HCT116 (cell line): ENCODE measurements at regions not wholly inside any gene's neighbourhood (a gene's known extent, or its start where the extent isn't known, plus 50 kb on each side); places are given as distances from the start of the nearest gene placed in this dataset.

ENCODE experiments used
- ATAC-seq: fragments of 200-7000 bp; cut with Tn5 transposase; 2 replicates; pipeline ENCODE4 v1.9.1; 2020; ENCODE audit warnings: mild to moderate bottlenecking, moderate library complexity
- BruUV-seq: library from RNA; stranded (reverse); fragments of 400-500 nt; replicated peaks from 2 replicates; lab custom pipeline; 2021; lab: Mats Ljungman, UMichigan
- CTCF ChIA-PET: fragments of 300-600 bp; sonication (Branson Sonifier 250); formaldehyde crosslinking; loops from one replicate; lab custom pipeline; 2021; ENCODE audit warnings: antibody characterized with exemption; lab: Charles Lee
- POLR2A ChIA-PET: fragments of 300-600, 350-600 bp; sonication (Branson Sonifier 250); formaldehyde crosslinking; loops from one replicate; lab custom pipeline; 2021; ENCODE audit warnings: antibody characterized with exemption; lab: Charles Lee
- RAD21 ChIA-PET, 2 experiments: fragments of 300-600 bp; sonication (Branson Sonifier 250); formaldehyde crosslinking; loops; one replicate each; lab custom pipeline; 2023; ENCODE audit warnings: low total read pairs in 2 of 2; ENCODE audit not compliant: uncharacterized antibody in 2 of 2, unreplicated experiment in 2 of 2, low non-redundant PET in 1 of 2; lab: Charles Lee
- DNase-seq: peaks from one replicate; pipeline ENCODE4 v3.0.0-alpha.2; 2010; ENCODE audit warnings: low read depth, low spot score
- H2AFZ ChIP-seq: fragments of 200-600 bp; shearing (Covaris generic), sonication (generic); 2 replicates; pipeline ENCODE4 v1.6.1; 2017; ENCODE audit warnings: low read depth, mixed run types, mixed read lengths, antibody characterized with exemption, low read length; ENCODE audit not compliant: poor library complexity, severe bottlenecking
- H3K27ac ChIP-seq: 2 replicates; pipeline ENCODE4 v1.5.1; 2012; ENCODE audit warnings: low read depth, low read length
- H3K27me3 ChIP-seq: fragments of 200-600 bp; sonication (generic); 2 replicates; pipeline ENCODE4 v1.6.1; 2016; ENCODE audit warnings: mixed run types, low read length, mixed read lengths; ENCODE audit not compliant: insufficient read depth
- H3K36me3 ChIP-seq, 2 experiments: fragments of 200-500 bp in 1 of 2; fragments of 200-600 bp in 1 of 2; sonication (Bioruptor generic) in 1 of 2; sonication (generic) in 1 of 2; 2 replicates each; pipeline versions ENCODE4 v1.5.1 to v1.6.1; 2014 to 2016; ENCODE audit warnings: low read length in 2 of 2, inconsistent platforms in 1 of 2, mixed read lengths in 1 of 2, mixed run types in 1 of 2; ENCODE audit not compliant: insufficient read depth in 2 of 2, control insufficient read depth in 1 of 2
- H3K4me1 ChIP-seq, 2 experiments: fragments of 200-600 bp in 1 of 2; sonication (generic) in 1 of 2; 2 replicates each; pipeline versions ENCODE4 v1.5.1 to v1.6.1; 2012 to 2017; ENCODE audit warnings: low read length in 2 of 2, inconsistent platforms in 1 of 2, mild to moderate bottlenecking in 1 of 2, mixed read lengths in 1 of 2, mixed run types in 1 of 2, moderate library complexity in 1 of 2; ENCODE audit not compliant: insufficient read depth in 2 of 2, control insufficient read depth in 1 of 2
- H3K4me2 ChIP-seq: fragments of 200-600 bp; sonication (generic); 2 replicates; pipeline ENCODE4 v1.6.1; 2017; ENCODE audit warnings: mixed run types, low read length, mixed read lengths
- H3K4me3 ChIP-seq, 2 experiments: fragments of 200-600 bp in 1 of 2; sonication (generic) in 1 of 2; replicated peaks in 1 of 2; 2 replicates each; pipeline ENCODE4 v1.5.1; 2011 to 2016; ENCODE audit warnings: low read length in 2 of 2, control low read depth in 1 of 2, low read depth in 1 of 2, mild to moderate bottlenecking in 1 of 2, mixed read lengths in 1 of 2, mixed run types in 1 of 2
- H3K79me2 ChIP-seq: fragments of 200-600 bp; sonication (generic); 2 replicates; pipeline ENCODE4 v1.6.1; 2017; ENCODE audit warnings: mild to moderate bottlenecking, mixed run types, low read length, moderate library complexity, mixed read lengths; ENCODE audit not compliant: insufficient read depth
- H3K9ac ChIP-seq: fragments of 200-600 bp; sonication (generic); 2 replicates; pipeline ENCODE4 v1.6.1; 2016; ENCODE audit warnings: low read length, mixed read lengths
- H3K9me2 ChIP-seq: fragments of 200-600 bp; sonication (generic), shearing (Covaris generic); 2 replicates; pipeline ENCODE4 v1.6.1; 2017; ENCODE audit warnings: mixed run types, mild to moderate bottlenecking, moderate library complexity; ENCODE audit not compliant: insufficient read depth
- H3K9me3 ChIP-seq, 2 experiments: fragments of 200-500 bp in 1 of 2; fragments of 200-600 bp in 1 of 2; sonication (Bioruptor generic) in 1 of 2; sonication (generic) in 1 of 2; 2 replicates each; pipeline ENCODE4 v1.6.1; 2014 to 2017; ENCODE audit warnings: low read length in 2 of 2, mixed read lengths in 2 of 2, inconsistent platforms in 1 of 2, low read depth in 1 of 2, mild to moderate bottlenecking in 1 of 2, mixed run types in 1 of 2, moderate library complexity in 1 of 2; ENCODE audit not compliant: control insufficient read depth in 1 of 2, insufficient read depth in 1 of 2
- H4K20me1 ChIP-seq: fragments of 200-600 bp; sonication (generic), shearing (Covaris generic); 2 replicates; pipeline ENCODE4 v1.6.1; 2017; ENCODE audit warnings: mixed run types, mild to moderate bottlenecking, moderate library complexity; ENCODE audit not compliant: insufficient read depth
- CBX3 ChIP-seq: IDR thresholded peaks from 2 replicates; pipeline ENCODE4 v1.6.1; 2012; ENCODE audit warnings: low read depth
- CEBPB ChIP-seq: IDR thresholded peaks from 2 replicates; pipeline ENCODE4 v1.6.1; 2012; ENCODE audit warnings: low read depth
- ELF1 ChIP-seq: IDR thresholded peaks from 2 replicates; pipeline ENCODE4 v1.6.1; 2012; ENCODE audit warnings: low read depth, borderline replicate concordance
- EZH2 ChIP-seq: fragments of 200-600 bp; sonication (generic); IDR thresholded peaks from 2 replicates; pipeline ENCODE4 v1.6.1; 2017; ENCODE audit warnings: antibody characterized with exemption, mixed run types
- EZH2phosphoT487 ChIP-seq: fragments of 200-600 bp; IDR thresholded peaks from 2 replicates; pipeline ENCODE4 v1.6.1; 2018; ENCODE audit warnings: antibody characterized with exemption, borderline replicate concordance
- JUND ChIP-seq: IDR thresholded peaks from 2 replicates; pipeline ENCODE4 v1.6.1; 2012
- MAX ChIP-seq: IDR thresholded peaks from 2 replicates; pipeline ENCODE4 v1.6.1; 2012
- POLR2A ChIP-seq: IDR thresholded peaks from 2 replicates; pipeline ENCODE4 v1.7.0; 2011; ENCODE audit warnings: borderline replicate concordance; ENCODE audit not compliant: insufficient read depth, insufficient read length; ENCODE audit errors: extremely low read depth
- RAD21 ChIP-seq: IDR thresholded peaks from 2 replicates; pipeline ENCODE4 v1.6.1; 2012; ENCODE audit warnings: low read depth, mild to moderate bottlenecking
- SIN3A ChIP-seq: IDR thresholded peaks from 2 replicates; pipeline ENCODE4 v1.6.1; 2012; ENCODE audit warnings: low read depth
- SP1 ChIP-seq: IDR thresholded peaks from 2 replicates; pipeline ENCODE4 v1.6.1; 2012; ENCODE audit warnings: low read depth
- TCF7L2 ChIP-seq: IDR thresholded peaks from 2 replicates; pipeline ENCODE4 v1.7.0; 2011; ENCODE audit warnings: borderline replicate concordance, inconsistent platforms; ENCODE audit not compliant: insufficient read depth, insufficient read length; ENCODE audit errors: extremely low read depth
- YY1 ChIP-seq: IDR thresholded peaks from 2 replicates; pipeline ENCODE4 v1.6.1; 2011; ENCODE audit warnings: low read length, low read depth, moderate library complexity, mild to moderate bottlenecking; ENCODE audit not compliant: insufficient replicate concordance; ENCODE audit errors: extremely low read depth
- ZBTB33 ChIP-seq: IDR thresholded peaks from 2 replicates; pipeline ENCODE4 v1.6.1; 2011; ENCODE audit warnings: mild to moderate bottlenecking, low read length, moderate library complexity; ENCODE audit not compliant: insufficient replicate concordance; ENCODE audit errors: extremely low read depth
- ZFX ChIP-seq: fragments of 450-650 bp; IDR thresholded peaks from 2 replicates; pipeline ENCODE4 v1.6.1; 2017
- intact Hi-C: fragments of 100-400 bp; cut with micrococcal nuclease; formaldehyde crosslinking; loops from 2 replicates; pipeline ENCODE4 v1.10.0; 2022

GRCh38 chrX:129040124-129040523 is 483.2 kb downstream of the SMARCA1 start:
- TF ChIP-seq ZFX (no peak), YY1 (no peak), CBX3 (no peak), EZH2phosphoT487 (no peak), ZBTB33 (no peak), JUND (no peak), RAD21 (no peak), MAX (no peak), SP1 (no peak), TCF7L2 (no peak), POLR2A (no peak), EZH2 (no peak), ELF1 (no peak), SIN3A (no peak), CEBPB (no peak)
- TF ChIP-seq, all 23 proteins: peak for 0
- Histone ChIP-seq H3K27ac (no peak overlapping the region), H3K9ac (no peak overlapping the region), H3K4me3 (no peak overlapping the region), H3K4me2 (no peak overlapping the region), H3K4me1 (no peaks in the 10 kb centered on the region), H3K36me3 (no peaks in the 10 kb centered on the region), H3K27me3 (no peaks in the 10 kb centered on the region), H2AFZ (no peak overlapping the region), H3K9me2 (no peaks in the 10 kb centered on the region), H4K20me1 (no peaks in the 10 kb centered on the region), H3K79me2 (no peaks in the 10 kb centered on the region), H3K9me3 (no peaks in the 10 kb centered on the region)
- intact Hi-C loops, result no loop called here
- ATAC-seq (no peak), DNase-seq (no peak)
- BruUV-seq, result no TSS peak
- RAD21 ChIA-PET, result no interaction called here
- POLR2A ChIA-PET, result no interaction called here
- CTCF ChIA-PET, result no interaction called here
